GM12878 (cell line): ENCODE measurements at regions not wholly inside any gene's neighbourhood (a gene's known extent, or its start where the extent isn't known, plus 50 kb on each side); places are given as distances from the start of the nearest gene placed in this dataset.

Source experiments
- BACH1 ChIP-seq: fragments of 450-650 bp; IDR thresholded peaks from 2 replicates; pipeline ENCODE4 v1.6.1; 2017; ENCODE audit warnings: mild to moderate bottlenecking, borderline replicate concordance
- CBX3 ChIP-seq: fragments of 200-600 bp; sonication (generic); IDR thresholded peaks from 2 replicates; pipeline ENCODE4 v1.6.1; 2016; ENCODE audit warnings: low read depth, borderline replicate concordance
- MXI1 ChIP-seq: fragments of 150-350 bp; IDR thresholded peaks from 2 replicates; pipeline ENCODE4 v1.6.1; 2011; ENCODE audit warnings: low read depth, mild to moderate bottlenecking, inconsistent platforms, low read length, improper control_type of control experiment
- MYC ChIP-seq: IDR thresholded peaks from 2 replicates; pipeline ENCODE4 v1.6.1; 2011; ENCODE audit warnings: mild to moderate bottlenecking, low read length, moderate library complexity, inconsistent platforms; ENCODE audit not compliant: insufficient read depth, insufficient replicate concordance, insufficient read length, severe bottlenecking
- POLR2A ChIP-seq: IDR thresholded peaks from 2 replicates; pipeline ENCODE4 v1.6.1; 2011; ENCODE audit warnings: low read depth, mild to moderate bottlenecking, low read length
- POLR2AphosphoS5 ChIP-seq: IDR thresholded peaks from 2 replicates; pipeline ENCODE4 v1.6.1; 2011; ENCODE audit warnings: mild to moderate bottlenecking, low read length, inconsistent platforms
- SUZ12 ChIP-seq: fragments of 200-600 bp; sonication (generic); IDR thresholded peaks from one replicate; pipeline ENCODE4 v1.6.1; 2018; ENCODE audit warnings: antibody characterized with exemption, mild to moderate bottlenecking; ENCODE audit not compliant: unreplicated experiment
- TF ChIP-seq, protein P1 (sequence below): IDR thresholded peaks from 2 replicates; pipeline ENCODE4 v1.6.1; 2012; ENCODE audit warnings: low read length, inconsistent platforms
- TF ChIP-seq, protein P2 (sequence below), 3 experiments: IDR thresholded peaks in 2 of 3; conservative IDR thresholded peaks in 1 of 3; 2 replicates each; pipeline ENCODE4 v1.5.1; 2011; ENCODE audit warnings: low read depth in 3 of 3, low read length in 3 of 3, mild to moderate bottlenecking in 3 of 3, control low read depth in 2 of 3, moderate library complexity in 2 of 3, inconsistent platforms in 1 of 3, mixed read lengths in 1 of 3; ENCODE audit not compliant: control insufficient read depth in 2 of 3, insufficient read depth in 1 of 3; ENCODE audit errors: extremely low read depth in 1 of 3
- TF ChIP-seq, protein P3 (sequence below): IDR thresholded peaks from 2 replicates; pipeline ENCODE4 v1.6.1; 2011; ENCODE audit warnings: low read depth, mild to moderate bottlenecking, low read length, moderate library complexity, borderline replicate concordance; ENCODE audit errors: extremely low read depth
- TF ChIP-seq, protein P4 (sequence below): fragments of 450-650 bp; IDR thresholded peaks from 2 replicates; pipeline ENCODE4 v1.6.1; 2016; ENCODE audit warnings: mild to moderate bottlenecking

DNA sequence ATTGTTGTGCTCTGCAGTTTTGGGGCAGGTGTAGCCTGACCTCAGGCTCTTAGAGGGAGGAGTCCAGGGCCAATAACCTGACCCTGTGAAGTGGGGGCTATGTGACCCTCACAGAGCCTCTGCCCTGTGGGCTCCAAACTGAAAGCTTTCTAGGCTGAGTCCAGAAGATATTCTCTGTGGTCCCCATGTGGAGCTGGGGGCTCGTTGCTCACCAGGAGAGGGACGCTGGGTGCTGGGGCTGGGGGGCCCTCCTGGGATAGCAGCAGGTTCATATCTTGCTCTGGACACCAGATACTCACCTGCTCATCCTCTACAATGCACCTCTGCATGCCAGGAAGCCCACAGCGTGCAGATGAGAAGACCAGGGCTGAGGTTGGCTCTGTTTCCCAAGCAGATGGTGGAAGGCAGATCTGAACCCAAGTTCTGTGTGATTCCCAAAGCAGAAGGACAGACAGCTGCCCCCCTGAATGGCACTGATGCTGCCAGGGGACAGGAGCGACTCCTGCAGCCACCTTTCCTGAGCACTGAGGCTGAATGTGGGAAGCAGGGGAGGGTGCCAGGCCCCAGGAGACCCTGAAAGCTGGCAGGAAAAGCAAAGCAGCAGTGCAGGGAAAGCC, 1022.0 kb downstream of the TBC1D22A start:
- TF ChIP-seq, protein P1, sequence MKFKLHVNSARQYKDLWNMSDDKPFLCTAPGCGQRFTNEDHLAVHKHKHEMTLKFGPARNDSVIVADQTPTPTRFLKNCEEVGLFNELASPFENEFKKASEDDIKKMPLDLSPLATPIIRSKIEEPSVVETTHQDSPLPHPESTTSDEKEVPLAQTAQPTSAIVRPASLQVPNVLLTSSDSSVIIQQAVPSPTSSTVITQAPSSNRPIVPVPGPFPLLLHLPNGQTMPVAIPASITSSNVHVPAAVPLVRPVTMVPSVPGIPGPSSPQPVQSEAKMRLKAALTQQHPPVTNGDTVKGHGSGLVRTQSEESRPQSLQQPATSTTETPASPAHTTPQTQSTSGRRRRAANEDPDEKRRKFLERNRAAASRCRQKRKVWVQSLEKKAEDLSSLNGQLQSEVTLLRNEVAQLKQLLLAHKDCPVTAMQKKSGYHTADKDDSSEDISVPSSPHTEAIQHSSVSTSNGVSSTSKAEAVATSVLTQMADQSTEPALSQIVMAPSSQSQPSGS = no peak
- no peak for TF ChIP-seq SUZ12
- TF ChIP-seq CBX3 = no peak
- no peak for TF ChIP-seq POLR2AphosphoS5
- TF ChIP-seq, protein P2, sequence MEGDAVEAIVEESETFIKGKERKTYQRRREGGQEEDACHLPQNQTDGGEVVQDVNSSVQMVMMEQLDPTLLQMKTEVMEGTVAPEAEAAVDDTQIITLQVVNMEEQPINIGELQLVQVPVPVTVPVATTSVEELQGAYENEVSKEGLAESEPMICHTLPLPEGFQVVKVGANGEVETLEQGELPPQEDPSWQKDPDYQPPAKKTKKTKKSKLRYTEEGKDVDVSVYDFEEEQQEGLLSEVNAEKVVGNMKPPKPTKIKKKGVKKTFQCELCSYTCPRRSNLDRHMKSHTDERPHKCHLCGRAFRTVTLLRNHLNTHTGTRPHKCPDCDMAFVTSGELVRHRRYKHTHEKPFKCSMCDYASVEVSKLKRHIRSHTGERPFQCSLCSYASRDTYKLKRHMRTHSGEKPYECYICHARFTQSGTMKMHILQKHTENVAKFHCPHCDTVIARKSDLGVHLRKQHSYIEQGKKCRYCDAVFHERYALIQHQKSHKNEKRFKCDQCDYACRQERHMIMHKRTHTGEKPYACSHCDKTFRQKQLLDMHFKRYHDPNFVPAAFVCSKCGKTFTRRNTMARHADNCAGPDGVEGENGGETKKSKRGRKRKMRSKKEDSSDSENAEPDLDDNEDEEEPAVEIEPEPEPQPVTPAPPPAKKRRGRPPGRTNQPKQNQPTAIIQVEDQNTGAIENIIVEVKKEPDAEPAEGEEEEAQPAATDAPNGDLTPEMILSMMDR (IDR thresholded peaks at IDR 0.05 in 2 of 3, conservative IDR thresholded peaks at IDR 0.05 in 1 of 3; ENCODE audit: control insufficient read depth in 2 of 3, extremely low read depth in 1 of 3, insufficient read depth in 1 of 3, low read depth in 3 of 3, low read length in 3 of 3) = no peak
- TF ChIP-seq, protein P3, sequence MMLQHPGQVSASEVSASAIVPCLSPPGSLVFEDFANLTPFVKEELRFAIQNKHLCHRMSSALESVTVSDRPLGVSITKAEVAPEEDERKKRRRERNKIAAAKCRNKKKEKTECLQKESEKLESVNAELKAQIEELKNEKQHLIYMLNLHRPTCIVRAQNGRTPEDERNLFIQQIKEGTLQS = no peak
- TF ChIP-seq BACH1 = no peak
- TF ChIP-seq POLR2A = no peak
- no peak for TF ChIP-seq MXI1
- TF ChIP-seq MYC = no peak
- TF ChIP-seq, protein P4, sequence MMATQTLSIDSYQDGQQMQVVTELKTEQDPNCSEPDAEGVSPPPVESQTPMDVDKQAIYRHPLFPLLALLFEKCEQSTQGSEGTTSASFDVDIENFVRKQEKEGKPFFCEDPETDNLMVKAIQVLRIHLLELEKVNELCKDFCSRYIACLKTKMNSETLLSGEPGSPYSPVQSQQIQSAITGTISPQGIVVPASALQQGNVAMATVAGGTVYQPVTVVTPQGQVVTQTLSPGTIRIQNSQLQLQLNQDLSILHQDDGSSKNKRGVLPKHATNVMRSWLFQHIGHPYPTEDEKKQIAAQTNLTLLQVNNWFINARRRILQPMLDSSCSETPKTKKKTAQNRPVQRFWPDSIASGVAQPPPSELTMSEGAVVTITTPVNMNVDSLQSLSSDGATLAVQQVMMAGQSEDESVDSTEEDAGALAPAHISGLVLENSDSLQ = no peak
